GM12878 (cell line): ENCODE measurements at regions not wholly inside any gene's neighbourhood (a gene's known extent, or its start where the extent isn't known, plus 50 kb on each side); places are given as distances from the start of the nearest gene placed in this dataset.
A peak's percentile ranks its signal among the peaks of the same experiment; 100 is the strongest.
"Not testable (repeated sequence)": the region's sequence is repeated elsewhere in the genome, so short reads cannot be mapped to it uniquely, and the experiment has no call there.

Experiments
- ATAC-seq: fragments of 200-7000 bp; cut with Tn5 transposase; 3 replicates; pipeline ENCODE4 v1.9.1; 2020; ENCODE audit warnings: mild to moderate bottlenecking, moderate library complexity
- BruUV-seq: library from RNA; stranded (reverse); fragments of 400-500 nt; replicated peaks from 2 replicates; lab custom pipeline; 2021; lab: Mats Ljungman, UMichigan
- CTCF ChIA-PET: fragments of 300-600 bp; sonication (Branson Sonifier 250); formaldehyde crosslinking; extraction: SDS; loops from one replicate; lab custom pipeline; 2021; ENCODE audit warnings: inconsistent platforms; lab: Yijun Ruan, JAX
- POLR2A ChIA-PET: fragments of 350-600 bp; formaldehyde crosslinking; extraction: SDS; loops from one replicate; lab custom pipeline; 2021; ENCODE audit warnings: inconsistent platforms; lab: Charles Lee
- RAD21 ChIA-PET: fragments of 300-600 bp; sonication (Branson Sonifier 250); formaldehyde crosslinking; loops from one replicate; lab custom pipeline; 2023; ENCODE audit warnings: antibody characterized with exemption; ENCODE audit not compliant: unreplicated experiment; lab: Charles Lee
- SMC1A ChIA-PET: fragments of 300-600 bp; sonication (Branson Sonifier 250); formaldehyde crosslinking; loops from one replicate; lab custom pipeline; 2023; ENCODE audit not compliant: unreplicated experiment, uncharacterized antibody; lab: Charles Lee
- DNase-seq: peaks from one replicate; pipeline ENCODE4 v3.0.0-alpha.2; 2011; ENCODE audit warnings: low read depth, low spot score
- FAIRE-seq: peaks from 3 replicates; lab custom pipeline; 2011; peaks lifted over from hg19 to GRCh38; lab: Jason Lieb, UNC
- H2AFZ ChIP-seq: 2 replicates; pipeline ENCODE4 v1.6.0; 2011; ENCODE audit warnings: low read depth, low read length, control low read depth; ENCODE audit not compliant: control insufficient read depth
- H3K27ac ChIP-seq: 2 replicates; pipeline ENCODE4 v1.5.1; 2011; ENCODE audit warnings: control low read depth; ENCODE audit not compliant: control insufficient read depth, insufficient read depth
- H3K27me3 ChIP-seq, 2 experiments: replicated peaks in 1 of 2; 2 replicates each; pipeline versions ENCODE4 v1.6.0 to v1.6.1; 2011; ENCODE audit warnings: low read length in 1 of 2; ENCODE audit not compliant: control insufficient read depth in 2 of 2, insufficient read depth in 2 of 2
- H3K36me3 ChIP-seq, 2 experiments: 2 replicates each; pipeline ENCODE4 v1.5.1; 2011; ENCODE audit warnings: low read length in 1 of 2; ENCODE audit not compliant: control insufficient read depth in 2 of 2, insufficient read depth in 2 of 2
- H3K4me1 ChIP-seq: 2 replicates; pipeline ENCODE4 v1.6.1; 2011; ENCODE audit warnings: mild to moderate bottlenecking, low read length, moderate library complexity, mixed read lengths; ENCODE audit not compliant: control insufficient read depth, insufficient read depth
- H3K4me2 ChIP-seq: 2 replicates; pipeline ENCODE4 v1.6.0; 2011; ENCODE audit warnings: control low read depth; ENCODE audit not compliant: control insufficient read depth, insufficient read depth
- H3K4me3 ChIP-seq: fragments of 200-600 bp; sonication (generic); 2 replicates; pipeline ENCODE4 v1.5.1; 2016
- H3K79me2 ChIP-seq: 2 replicates; pipeline ENCODE4 v1.6.0; 2011; ENCODE audit warnings: low read length; ENCODE audit not compliant: control insufficient read depth, insufficient read depth
- H3K9ac ChIP-seq: 2 replicates; pipeline ENCODE4 v1.8.0; 2011; ENCODE audit warnings: low read length, control low read depth, mixed read lengths; ENCODE audit not compliant: control insufficient read depth, insufficient read depth
- H3K9me3 ChIP-seq: replicated peaks from 3 replicates; pipeline ENCODE4 v1.5.1; 2011; ENCODE audit warnings: mild to moderate bottlenecking, low read length; ENCODE audit not compliant: control insufficient read depth, insufficient read depth
- H4K20me1 ChIP-seq: 2 replicates; pipeline ENCODE4 v1.6.0; 2011; ENCODE audit not compliant: control insufficient read depth, insufficient read depth
- WGBS: methylation state at CpG from one replicate; pipeline ENCODE4 v1.1.6; 2016; ENCODE audit warnings: low lambda C conversion rate; ENCODE audit not compliant: insufficient replicate concordance, insufficient coverage; ENCODE audit errors: missing lambda C conversion rate; 5-methylcytosine and 5-hydroxymethylcytosine counted together
- in situ Hi-C: fragments of 300-500 bp; cut with MboI; formaldehyde crosslinking; loops from 9 replicates; pipeline ENCODE4 v1.14.3; 2018; ENCODE audit warnings: mixed read lengths
- intact Hi-C: fragments of 100-400 bp; cut with micrococcal nuclease; formaldehyde crosslinking; loops from one replicate; pipeline ENCODE4 v1.14.2; 2022; ENCODE audit not compliant: unreplicated experiment

DNA sequence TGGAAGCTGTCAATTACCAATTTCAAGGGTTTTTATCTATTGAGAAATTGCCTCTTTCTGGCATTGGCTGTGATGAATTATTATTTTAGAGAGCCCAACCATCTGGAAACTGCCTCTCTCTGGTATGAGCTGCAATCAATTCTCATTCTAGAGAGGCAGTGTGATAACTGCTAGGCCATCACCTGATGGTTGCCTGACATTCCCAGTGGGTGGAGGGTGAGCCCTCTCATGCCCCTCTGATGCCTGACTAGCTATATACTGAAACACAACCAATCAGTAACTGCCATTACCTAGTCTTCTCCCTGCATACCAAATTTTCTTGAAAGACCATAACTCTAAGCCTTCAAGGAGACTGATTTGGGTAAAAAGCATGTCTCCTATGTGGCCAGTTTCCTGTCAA lies 353.9 kb upstream of the TGIF2LX start:
- H3K36me3 ChIP-seq, H3K4me3 ChIP-seq, H3K4me2 ChIP-seq, H2AFZ ChIP-seq, RAD21 ChIA-PET, in situ Hi-C loops, ATAC-seq, POLR2A ChIA-PET, H3K9me3 ChIP-seq, BruUV-seq, H3K79me2 ChIP-seq, FAIRE-seq, intact Hi-C loops, DNase-seq, H3K27ac ChIP-seq, H3K4me1 ChIP-seq, CTCF ChIA-PET, H3K27me3 ChIP-seq, H3K9ac ChIP-seq, SMC1A ChIA-PET, H4K20me1 ChIP-seq: not testable (repeated sequence)

DNA sequence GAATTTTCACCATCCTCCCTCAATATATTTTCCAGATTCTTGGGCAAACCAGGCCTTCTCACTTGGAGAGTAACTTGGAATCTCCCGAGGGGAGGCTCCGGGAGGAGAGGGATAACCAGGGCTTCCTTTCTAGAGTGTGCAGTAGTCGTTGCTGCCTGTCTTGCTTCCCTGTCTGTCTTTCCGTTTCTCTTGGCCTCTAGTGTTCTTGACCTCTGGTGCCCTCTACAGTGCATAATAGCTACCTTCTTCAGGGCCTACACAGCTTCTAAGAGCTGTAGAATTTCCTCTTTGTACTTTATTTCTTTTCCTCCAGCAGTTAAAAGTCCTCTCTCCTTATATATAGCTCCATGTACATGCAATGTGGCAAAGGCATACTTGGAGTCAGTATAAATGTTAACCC lies 339.8 kb upstream of the TGIF2LX start:
- H3K79me2 ChIP-seq, POLR2A ChIA-PET, BruUV-seq, H3K4me1 ChIP-seq, H3K36me3 ChIP-seq, H4K20me1 ChIP-seq, in situ Hi-C loops, H3K9me3 ChIP-seq, DNase-seq, H2AFZ ChIP-seq, H3K4me2 ChIP-seq, RAD21 ChIA-PET, H3K9ac ChIP-seq, SMC1A ChIA-PET, CTCF ChIA-PET, intact Hi-C loops, H3K4me3 ChIP-seq, H3K27ac ChIP-seq, H3K27me3 ChIP-seq: not testable (repeated sequence)
- whole genome bisulfite sequencing, result 29% methylated on average over 4 of the region's 4 CpGs
- 0 out of 3 replicates have a peak, but pooled peaks have one; percentile 34 for ATAC-seq
- FAIRE-seq, result peak; percentile 31

DNA sequence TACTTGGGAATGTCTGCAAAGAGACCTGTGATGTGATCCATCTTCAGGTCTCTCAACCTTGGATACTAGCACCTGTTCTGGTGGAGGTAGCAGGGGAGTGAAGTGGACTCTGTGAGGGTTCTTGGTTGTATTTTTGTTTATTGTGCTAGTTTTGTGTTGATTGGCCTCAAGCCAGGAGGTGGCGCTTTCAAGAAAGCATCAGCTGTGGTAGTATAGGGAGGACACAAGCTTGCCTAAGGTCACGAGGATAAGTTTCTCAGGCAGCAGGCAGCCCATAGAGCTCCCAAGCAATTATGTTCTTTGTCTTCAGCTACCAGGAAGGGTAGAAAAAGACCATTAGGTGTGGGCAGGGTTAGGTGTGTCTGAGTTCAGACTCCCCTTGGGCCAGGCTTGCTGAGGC lies 289.9 kb upstream of the TGIF2LX start:
- H3K4me3 ChIP-seq, H3K9me3 ChIP-seq, in situ Hi-C loops, H3K27me3 ChIP-seq, DNase-seq, SMC1A ChIA-PET, FAIRE-seq, BruUV-seq, H3K27ac ChIP-seq, H3K4me1 ChIP-seq, H3K36me3 ChIP-seq, intact Hi-C loops, ATAC-seq, H3K9ac ChIP-seq, H4K20me1 ChIP-seq, H3K79me2 ChIP-seq, H2AFZ ChIP-seq, H3K4me2 ChIP-seq, POLR2A ChIA-PET, CTCF ChIA-PET, RAD21 ChIA-PET: not testable (repeated sequence)
- WGBS, result 0% methylated on average over 2 of the region's 2 CpGs

DNA sequence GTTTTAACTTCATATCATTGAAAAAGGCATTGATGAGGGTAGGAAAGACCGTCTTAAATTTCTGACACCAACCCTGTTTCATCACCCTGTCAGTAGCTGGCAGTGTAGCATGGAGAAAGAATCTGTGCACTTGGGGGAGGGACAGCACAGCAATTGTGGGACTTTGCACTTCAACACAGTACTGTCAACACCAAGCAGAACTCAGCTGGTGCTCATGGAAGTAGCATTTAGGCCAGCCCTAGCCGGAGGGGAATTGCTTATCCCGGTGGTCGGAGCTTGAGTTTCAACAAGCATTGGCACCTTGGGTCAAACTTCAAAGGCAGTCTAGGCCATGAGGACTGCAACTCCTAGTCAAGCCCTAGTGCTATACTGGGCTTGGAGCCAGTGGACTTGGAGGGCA lies 285.8 kb upstream of the TGIF2LX start:
- ATAC-seq, H4K20me1 ChIP-seq, H3K9ac ChIP-seq, H3K9me3 ChIP-seq, H3K4me3 ChIP-seq, H2AFZ ChIP-seq, H3K4me1 ChIP-seq, H3K79me2 ChIP-seq, DNase-seq, SMC1A ChIA-PET, intact Hi-C loops, POLR2A ChIA-PET, CTCF ChIA-PET, BruUV-seq, H3K36me3 ChIP-seq, in situ Hi-C loops, FAIRE-seq, H3K27me3 ChIP-seq, H3K4me2 ChIP-seq, H3K27ac ChIP-seq, RAD21 ChIA-PET: not testable (repeated sequence)
- WGBS, result 2% methylated on average over 4 of the region's 4 CpGs
